Endothelial cell of umbilical vein (primary cell): ENCODE measurements at regions not wholly inside any gene's neighbourhood (a gene's known extent, or its start where the extent isn't known, plus 50 kb on each side); places are given as distances from the start of the nearest gene placed in this dataset.

Source experiments
- BruUV-seq: library from RNA; stranded (reverse); fragments of 400-500 nt; replicated peaks from 2 replicates; lab custom pipeline; 2021; lab: Mats Ljungman, UMichigan
- CTCF ChIA-PET: fragments of 300-600, 350-600 bp; sonication (Branson Sonifier 250); formaldehyde crosslinking; loops from one replicate; lab custom pipeline; 2021; ENCODE audit warnings: antibody characterized with exemption, inconsistent platforms; lab: Charles Lee
- POLR2A ChIA-PET: fragments of 300-600, 350-600 bp; sonication (Branson Sonifier 250); formaldehyde crosslinking; loops from one replicate; lab custom pipeline; 2021; ENCODE audit warnings: antibody characterized with exemption, inconsistent platforms; lab: Charles Lee
- DNase-seq: peaks from one replicate; pipeline ENCODE4 v3.0.0-alpha.2; 2011; ENCODE audit warnings: low read depth, low spot score
- FAIRE-seq: peaks from 2 replicates; lab custom pipeline; 2011; peaks lifted over from hg19 to GRCh38; lab: Jason Lieb, UNC
- H2AFZ ChIP-seq: 2 replicates; pipeline ENCODE4 v1.6.0; 2012; ENCODE audit warnings: low read depth, low read length, control low read depth, inconsistent platforms
- H3K27ac ChIP-seq: 2 replicates; pipeline ENCODE4 v1.5.1; 2011; ENCODE audit warnings: low read depth, mild to moderate bottlenecking, control low read depth, low read length, moderate library complexity; ENCODE audit not compliant: insufficient read depth
- H3K27me3 ChIP-seq, 2 experiments: 2 replicates each; pipeline versions ENCODE4 v1.6.0 to v1.6.1; 2011; ENCODE audit warnings: low read length in 2 of 2, mixed read lengths in 1 of 2; ENCODE audit not compliant: control insufficient read depth in 2 of 2, insufficient read depth in 2 of 2
- H3K36me3 ChIP-seq, 2 experiments: 2 replicates in 1 of 2; 3 replicates in 1 of 2; pipeline ENCODE4 v1.5.1; 2011; ENCODE audit warnings: low read length in 2 of 2, mild to moderate bottlenecking in 1 of 2, moderate library complexity in 1 of 2; ENCODE audit not compliant: control insufficient read depth in 2 of 2, insufficient read depth in 2 of 2; ENCODE audit errors: extremely low read depth in 1 of 2
- H3K4me1 ChIP-seq: 3 replicates; pipeline ENCODE4 v1.5.1; 2011; ENCODE audit warnings: mild to moderate bottlenecking, low read length; ENCODE audit not compliant: control insufficient read depth, insufficient read depth; ENCODE audit errors: extremely low read depth
- H3K4me2 ChIP-seq: 2 replicates; pipeline ENCODE4 v1.6.1; 2011; ENCODE audit warnings: low read length, control low read depth, mixed read lengths; ENCODE audit not compliant: insufficient read depth
- H3K4me3 ChIP-seq, 3 experiments: fragments of 200-600 bp in 1 of 3; sonication (generic), shearing (Covaris generic) in 1 of 3; replicated peaks in 1 of 3; 2 replicates each; pipeline ENCODE4 v1.5.1; 2011 to 2016; ENCODE audit warnings: control low read depth in 3 of 3, low read length in 3 of 3, mild to moderate bottlenecking in 2 of 3, inconsistent platforms in 1 of 3, low read depth in 1 of 3, moderate library complexity in 1 of 3; ENCODE audit not compliant: insufficient read depth in 1 of 3
- H3K79me2 ChIP-seq: 2 replicates; pipeline ENCODE4 v1.6.0; 2012; ENCODE audit warnings: low read length, inconsistent platforms; ENCODE audit not compliant: control insufficient read depth, insufficient read depth
- H3K9ac ChIP-seq: replicated peaks from 2 replicates; pipeline ENCODE3; 2011; ENCODE audit warnings: low read length, control low read depth; ENCODE audit not compliant: insufficient read depth; ENCODE audit errors: extremely low read depth
- H3K9me1 ChIP-seq: replicated peaks from 3 replicates; pipeline ENCODE4 v1.6.0; 2011; ENCODE audit warnings: mild to moderate bottlenecking, low read length; ENCODE audit not compliant: control insufficient read depth, insufficient read depth; ENCODE audit errors: extremely low read depth
- H3K9me3 ChIP-seq: replicated peaks from 2 replicates; pipeline ENCODE4 v1.5.1; 2012; ENCODE audit warnings: low read length, inconsistent platforms; ENCODE audit not compliant: control insufficient read depth, insufficient read depth
- H4K20me1 ChIP-seq: replicated peaks from 2 replicates; pipeline ENCODE3; 2011; ENCODE audit warnings: mild to moderate bottlenecking, low read length; ENCODE audit not compliant: control insufficient read depth, insufficient read depth; ENCODE audit errors: extremely low read depth
- CTCF ChIP-seq, 2 donors: IDR thresholded peaks; 1 replicate in 1 of 2; 2 replicates in 1 of 2; pipeline ENCODE4 v1.5.1; 2011; ENCODE audit warnings: low read length in 2 of 2, mild to moderate bottlenecking in 2 of 2, moderate library complexity in 2 of 2, control low read depth in 1 of 2, inconsistent platforms in 1 of 2, low read depth in 1 of 2; ENCODE audit not compliant: insufficient read depth in 1 of 2; ENCODE audit errors: extremely low read depth in 1 of 2
- FOS ChIP-seq: IDR thresholded peaks from 2 replicates; pipeline ENCODE4 v1.6.1; 2011; ENCODE audit warnings: mild to moderate bottlenecking, low read length, moderate library complexity, borderline replicate concordance; ENCODE audit not compliant: insufficient read depth
- GATA2 ChIP-seq: IDR thresholded peaks from 2 replicates; pipeline ENCODE4 v1.7.0; 2011; ENCODE audit warnings: low read depth, mild to moderate bottlenecking, moderate library complexity, mixed read lengths, low read length; ENCODE audit not compliant: insufficient read length, insufficient read depth
- JUN ChIP-seq: IDR thresholded peaks from 2 replicates; pipeline ENCODE4 v1.6.1; 2011; ENCODE audit warnings: borderline replicate concordance, low read depth; ENCODE audit not compliant: insufficient read length, insufficient read depth
- MYC ChIP-seq: IDR thresholded peaks from one replicate; pipeline ENCODE4 v1.6.1; 2011; ENCODE audit warnings: mild to moderate bottlenecking, low read depth, low read length
- POLR2A ChIP-seq: IDR thresholded peaks from 2 replicates; pipeline ENCODE4 v1.6.1; 2012; ENCODE audit warnings: low read depth, mild to moderate bottlenecking, control low read depth, low read length
- POLR2AphosphoS5 ChIP-seq: IDR thresholded peaks from 2 replicates; pipeline ENCODE4 v1.6.1; 2012; ENCODE audit warnings: low read depth, mild to moderate bottlenecking, control low read depth, low read length, moderate library complexity; ENCODE audit not compliant: insufficient read depth
- dilution Hi-C: fragments of 300-500 bp; cut with MboI; formaldehyde crosslinking; loops from one replicate; pipeline ENCODE4 v1.15.0; 2019; ENCODE audit warnings: low sequenced_read_pairs; ENCODE audit not compliant: extremely low pct_ligation_motif_present
- intact Hi-C: fragments of 100-400 bp; cut with micrococcal nuclease; formaldehyde crosslinking; loops from one replicate; pipeline ENCODE4 v1.10.0; 2022
- TF ChIP-seq, protein P1 (sequence below): IDR thresholded peaks from 2 replicates; pipeline ENCODE4 v1.6.1; 2011; ENCODE audit not compliant: insufficient read depth, insufficient read length

DNA sequence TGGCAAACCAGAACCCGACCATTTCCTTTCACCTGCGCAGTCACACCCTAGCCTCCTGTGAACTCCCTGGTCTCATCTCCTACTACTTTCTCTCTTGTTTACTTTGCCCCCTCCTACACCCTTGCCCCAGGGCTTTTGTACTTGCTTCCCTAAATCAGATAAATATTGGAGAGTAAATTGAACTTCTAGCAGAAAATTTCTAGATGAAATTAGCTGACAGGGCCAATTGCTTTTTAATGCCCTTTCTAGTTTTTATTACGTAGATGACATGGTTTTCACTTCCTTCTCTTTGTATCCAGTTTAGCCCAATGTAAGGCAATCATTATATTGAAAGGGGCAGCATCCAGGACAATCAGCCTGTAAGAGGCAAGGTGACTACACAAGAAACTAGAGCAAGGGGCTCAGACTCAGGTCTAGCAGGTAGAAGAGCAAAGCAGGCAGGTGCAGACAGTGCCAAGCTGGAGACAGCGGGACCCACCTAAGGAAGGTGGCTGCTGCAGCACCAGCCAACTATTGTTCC lies 56.2 kb upstream of the TOPAZ1 start:
- DNase-seq, result no peak
- H3K4me1 ChIP-seq, result no peaks in the 10 kb centered on the region
- dilution Hi-C loops (no loop called here), intact Hi-C loops (no loop called here)
- H3K4me3 ChIP-seq, result no peak overlapping the region
- no TSS peak for BruUV-seq
- H3K27me3 ChIP-seq, result peaks cover 2 to 3% of the 10 kb centered on the region in 2 experiments
- ChIA-PET POLR2A (no interaction called here), CTCF (no interaction called here)
- H3K36me3 ChIP-seq, result no peaks in the 10 kb centered on the region
- H2AFZ ChIP-seq, result no peak overlapping the region
- H4K20me1 ChIP-seq, result no peaks in the 10 kb centered on the region
- FAIRE-seq, result no peak
- no peaks in the 10 kb centered on the region for H3K9me1 ChIP-seq
- H3K79me2 ChIP-seq, result no peaks in the 10 kb centered on the region
- no peak overlapping the region for H3K4me2 ChIP-seq
- H3K9me3 ChIP-seq, result no peaks in the 10 kb centered on the region
- no peak for TF ChIP-seq POLR2AphosphoS5
- TF ChIP-seq POLR2A, result no peak
- TF ChIP-seq GATA2, result no peak
- no peak for TF ChIP-seq CTCF (IDR thresholded peaks at IDR 0.05; ENCODE audit: extremely low read depth in 1 of 2, insufficient read depth in 1 of 2, low read depth in 1 of 2, low read length in 2 of 2)
- TF ChIP-seq, protein P1, sequence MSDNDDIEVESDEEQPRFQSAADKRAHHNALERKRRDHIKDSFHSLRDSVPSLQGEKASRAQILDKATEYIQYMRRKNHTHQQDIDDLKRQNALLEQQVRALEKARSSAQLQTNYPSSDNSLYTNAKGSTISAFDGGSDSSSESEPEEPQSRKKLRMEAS, result no peak
- TF ChIP-seq JUN, result no peak
- no peak for TF ChIP-seq MYC
- TF ChIP-seq FOS, result no peak
- no peak overlapping the region for H3K9ac ChIP-seq
- H3K27ac ChIP-seq, result no peak overlapping the region
